ENCODE measurements at regions not wholly inside any gene's neighbourhood (a gene's known extent, or its start where the extent isn't known, plus 50 kb on each side); places are given as distances from the start of the nearest gene placed in this dataset.

DNA sequence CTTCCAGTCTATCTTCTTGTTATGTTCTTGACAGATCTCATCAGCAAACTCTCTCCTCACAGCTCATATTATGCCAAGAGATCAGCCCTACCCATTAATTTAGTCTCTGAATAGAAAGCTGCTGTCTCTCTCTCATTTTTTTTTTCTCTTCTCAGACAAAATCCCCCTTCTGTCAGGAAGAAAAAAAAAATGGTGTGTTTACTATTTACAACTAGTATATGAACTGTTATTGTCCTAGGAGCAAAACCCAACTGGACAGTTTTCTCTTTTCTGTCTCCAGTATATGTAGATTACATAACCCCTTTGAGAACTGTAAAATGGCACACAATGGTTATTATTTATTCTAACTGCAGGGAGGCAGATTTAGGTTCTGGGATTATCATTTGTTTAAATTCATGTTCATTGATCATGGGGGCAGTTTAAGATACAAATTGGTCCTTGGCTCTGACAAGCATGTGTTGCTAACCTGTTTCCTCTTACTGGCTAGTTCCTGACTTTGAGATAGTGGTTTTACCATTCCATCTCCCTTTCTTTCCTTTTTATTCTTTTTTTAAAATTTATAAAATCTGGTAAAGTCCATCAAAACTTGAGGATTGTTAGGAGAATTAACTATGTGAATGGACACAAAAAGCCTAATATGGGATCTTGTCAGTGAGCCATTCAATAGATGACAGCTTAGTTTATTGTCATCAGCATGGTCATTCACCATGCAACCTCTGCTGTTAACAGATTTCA is 210.0 kb upstream of the PAPPA start:
- TF ChIP-seq POLR2AphosphoS5 (IDR thresholded peaks at IDR 0.05) = no peak
- no peak for TF ChIP-seq POLR2A (IDR thresholded peaks at IDR 0.05)
- TF ChIP-seq, protein P1, sequence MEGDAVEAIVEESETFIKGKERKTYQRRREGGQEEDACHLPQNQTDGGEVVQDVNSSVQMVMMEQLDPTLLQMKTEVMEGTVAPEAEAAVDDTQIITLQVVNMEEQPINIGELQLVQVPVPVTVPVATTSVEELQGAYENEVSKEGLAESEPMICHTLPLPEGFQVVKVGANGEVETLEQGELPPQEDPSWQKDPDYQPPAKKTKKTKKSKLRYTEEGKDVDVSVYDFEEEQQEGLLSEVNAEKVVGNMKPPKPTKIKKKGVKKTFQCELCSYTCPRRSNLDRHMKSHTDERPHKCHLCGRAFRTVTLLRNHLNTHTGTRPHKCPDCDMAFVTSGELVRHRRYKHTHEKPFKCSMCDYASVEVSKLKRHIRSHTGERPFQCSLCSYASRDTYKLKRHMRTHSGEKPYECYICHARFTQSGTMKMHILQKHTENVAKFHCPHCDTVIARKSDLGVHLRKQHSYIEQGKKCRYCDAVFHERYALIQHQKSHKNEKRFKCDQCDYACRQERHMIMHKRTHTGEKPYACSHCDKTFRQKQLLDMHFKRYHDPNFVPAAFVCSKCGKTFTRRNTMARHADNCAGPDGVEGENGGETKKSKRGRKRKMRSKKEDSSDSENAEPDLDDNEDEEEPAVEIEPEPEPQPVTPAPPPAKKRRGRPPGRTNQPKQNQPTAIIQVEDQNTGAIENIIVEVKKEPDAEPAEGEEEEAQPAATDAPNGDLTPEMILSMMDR (IDR thresholded peaks at IDR 0.05) = no peak
- no peak for DNase-seq (ENCODE audit: low spot score)
- Histone ChIP-seq H3K4me3 (no peak overlapping the region), H3K4me1 (replicated peaks) (no peaks in the 10 kb centered on the region), H3K36me3 (no peaks in the 10 kb centered on the region), H3K27me3 (replicated peaks; ENCODE audit: insufficient read depth) (no peaks in the 10 kb centered on the region), H3K9me3 (no peaks in the 10 kb centered on the region), H3K27ac (peak overlapping the region in 1 of 2 donors; percentile 22)
- intact Hi-C loops (cut with DNase I) = no loop called here

DNA sequence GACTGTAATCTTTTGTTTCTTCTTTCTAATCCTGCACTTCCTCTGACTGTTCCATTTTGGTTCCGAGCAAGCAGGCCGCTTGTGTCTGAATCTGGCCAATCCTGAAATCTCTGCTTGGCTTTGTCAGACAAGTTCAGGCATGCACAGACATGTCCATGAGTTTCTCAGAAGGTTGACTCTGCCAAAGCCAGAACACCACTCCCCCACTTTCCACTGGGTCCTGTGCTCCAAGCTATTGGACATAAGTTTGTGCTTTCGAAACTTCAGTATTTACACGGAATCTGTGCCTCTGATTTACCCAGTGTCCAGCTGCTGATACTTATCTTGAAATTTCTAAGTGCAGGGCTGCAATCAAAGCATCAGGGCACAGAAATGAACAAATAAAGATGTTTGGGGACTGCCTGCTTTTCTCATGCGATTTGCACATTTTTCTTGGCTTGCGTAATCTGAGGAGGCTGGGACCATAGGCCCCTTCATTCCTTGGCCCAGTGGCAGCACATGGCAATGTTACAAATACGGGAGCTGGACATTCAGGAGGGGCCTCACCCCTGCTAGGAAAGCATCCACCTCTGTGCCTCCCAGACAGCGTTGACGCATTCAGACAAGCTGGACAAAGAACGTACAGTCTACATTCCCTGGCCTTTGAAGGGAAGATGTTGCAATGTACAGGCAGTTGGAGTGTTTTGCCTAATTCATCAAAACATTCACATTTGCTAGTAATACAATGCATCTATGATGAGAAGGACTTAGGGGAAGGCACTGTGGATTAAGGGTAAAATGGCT is 209.2 kb upstream of the PAPPA start:
- intact Hi-C loops (cut with DNase I) = no loop called here
- H3K4me3 ChIP-seq = no peak overlapping the region
- peak overlapping the region in 1 of 2 donors; percentile 22 for H3K27ac ChIP-seq
- H3K4me1 ChIP-seq (replicated peaks) = no peaks in the 10 kb centered on the region
- no peaks in the 10 kb centered on the region for H3K36me3 ChIP-seq
- peak; percentile 7 for DNase-seq (ENCODE audit: low spot score)
- 28% methylated on average over 10 of the region's 10 CpGs for WGBS
- no peaks in the 10 kb centered on the region for H3K9me3 ChIP-seq
- TF ChIP-seq POLR2AphosphoS5 (IDR thresholded peaks at IDR 0.05) (no peak), POLR2A (IDR thresholded peaks at IDR 0.05) (no peak)
- TF ChIP-seq, protein P1 (IDR thresholded peaks at IDR 0.05) = no peak
- no peaks in the 10 kb centered on the region for H3K27me3 ChIP-seq (replicated peaks; ENCODE audit: insufficient read depth)

DNA sequence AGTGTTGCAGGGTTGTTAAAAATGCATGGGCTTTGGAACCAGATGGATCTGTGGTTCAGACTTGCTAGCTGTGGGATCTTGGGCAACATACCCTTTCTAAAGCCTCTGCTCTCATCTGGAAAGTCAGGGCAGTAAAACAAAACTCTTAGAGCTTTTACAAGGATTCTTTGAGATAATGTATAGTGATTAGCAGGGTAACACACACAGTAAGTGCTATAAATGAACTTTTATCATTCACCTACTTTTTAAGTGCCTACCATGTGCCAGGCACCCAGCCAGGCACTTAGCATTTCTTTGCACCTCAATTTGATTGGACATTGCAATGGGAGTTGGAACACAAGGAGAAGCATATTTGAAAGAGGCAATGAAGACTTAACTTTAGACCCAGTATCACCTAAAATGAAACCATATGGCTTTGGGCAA is 208.6 kb upstream of the PAPPA start:
- Histone ChIP-seq H3K27me3 (replicated peaks; ENCODE audit: insufficient read depth) (no peaks in the 10 kb centered on the region), H3K4me3 (no peak overlapping the region), H3K27ac (no peak overlapping the region), H3K9me3 (no peaks in the 10 kb centered on the region), H3K4me1 (replicated peaks) (no peaks in the 10 kb centered on the region), H3K36me3 (no peaks in the 10 kb centered on the region)
- TF ChIP-seq POLR2A (IDR thresholded peaks at IDR 0.05) (no peak), POLR2AphosphoS5 (IDR thresholded peaks at IDR 0.05) (no peak)
- TF ChIP-seq, protein P1 (IDR thresholded peaks at IDR 0.05) = no peak
- intact Hi-C loops (cut with DNase I) = no loop called here
- DNase-seq (ENCODE audit: low spot score) = no peak

DNA sequence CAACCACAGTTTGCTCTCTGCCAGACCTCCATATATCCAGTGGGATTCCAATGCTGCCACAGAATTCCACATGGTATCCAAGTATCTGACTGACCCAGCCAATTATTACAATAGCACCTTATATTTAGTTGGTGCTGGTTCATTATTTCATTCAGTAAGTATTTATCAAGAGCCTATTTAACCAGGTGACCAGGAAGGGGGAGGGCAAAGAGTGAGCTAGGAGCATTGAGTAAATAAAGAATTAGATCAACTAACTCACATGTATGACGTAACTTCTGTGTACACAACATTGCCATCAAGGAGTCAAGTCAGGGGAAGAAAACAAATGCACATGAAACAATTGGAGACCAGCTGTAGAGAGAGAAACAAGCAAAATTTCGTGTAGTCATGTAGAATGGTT is 207.1 kb upstream of the PAPPA start:
- Histone ChIP-seq H3K27ac (no peak overlapping the region), H3K4me1 (replicated peaks) (no peaks in the 10 kb centered on the region), H3K4me3 (no peak overlapping the region), H3K36me3 (no peaks in the 10 kb centered on the region), H3K9me3 (no peaks in the 10 kb centered on the region), H3K27me3 (replicated peaks; ENCODE audit: insufficient read depth) (no peaks in the 10 kb centered on the region)
- 55% methylated on average over 2 of the region's 2 CpGs for WGBS
- DNase-seq (ENCODE audit: low spot score) = no peak
- intact Hi-C loops (cut with DNase I) = no loop called here
- TF ChIP-seq, protein P1 (IDR thresholded peaks at IDR 0.05) = no peak
- TF ChIP-seq POLR2A (IDR thresholded peaks at IDR 0.05) (no peak), POLR2AphosphoS5 (IDR thresholded peaks at IDR 0.05) (no peak)

Data from prostate gland (tissue), 2 donors.